ENCODE measurements at regions not wholly inside any gene's neighbourhood (a gene's known extent, or its start where the extent isn't known, plus 50 kb on each side); places are given as distances from the start of the nearest gene placed in this dataset.

DNA sequence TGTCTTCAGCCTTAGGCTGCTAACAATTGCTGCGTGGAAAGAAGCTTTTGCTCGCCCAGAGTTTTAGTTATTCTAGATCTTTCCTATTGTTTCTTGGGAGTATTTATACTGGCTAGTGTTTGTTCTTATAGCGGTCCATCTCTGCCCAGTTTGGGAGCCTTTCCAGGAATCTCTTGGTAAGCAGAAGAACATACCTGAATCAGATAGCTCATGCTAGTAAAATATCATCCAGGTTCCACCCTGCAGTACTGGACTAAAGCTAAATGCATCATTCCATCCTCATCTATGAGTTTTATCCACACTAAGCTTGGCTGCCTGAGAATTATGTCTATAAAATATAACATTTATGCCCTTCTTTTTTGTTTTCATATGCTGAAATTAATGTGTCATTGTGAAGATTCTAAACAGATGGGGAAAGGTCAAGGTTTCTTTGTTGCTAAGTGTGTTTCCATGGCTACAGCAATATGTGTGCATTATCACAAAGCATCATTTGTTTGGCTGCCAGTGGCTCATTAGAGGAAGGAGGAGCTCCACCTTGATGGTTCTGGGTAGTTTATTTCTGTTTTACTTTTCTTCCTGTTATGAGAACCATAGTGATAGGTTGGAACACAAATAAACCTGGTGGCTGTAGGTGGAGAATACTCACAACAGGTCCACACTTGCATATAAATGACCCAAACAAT lies 182.8 kb downstream of the PIK3C3 start:
- no peak for DNase-seq

DNA sequence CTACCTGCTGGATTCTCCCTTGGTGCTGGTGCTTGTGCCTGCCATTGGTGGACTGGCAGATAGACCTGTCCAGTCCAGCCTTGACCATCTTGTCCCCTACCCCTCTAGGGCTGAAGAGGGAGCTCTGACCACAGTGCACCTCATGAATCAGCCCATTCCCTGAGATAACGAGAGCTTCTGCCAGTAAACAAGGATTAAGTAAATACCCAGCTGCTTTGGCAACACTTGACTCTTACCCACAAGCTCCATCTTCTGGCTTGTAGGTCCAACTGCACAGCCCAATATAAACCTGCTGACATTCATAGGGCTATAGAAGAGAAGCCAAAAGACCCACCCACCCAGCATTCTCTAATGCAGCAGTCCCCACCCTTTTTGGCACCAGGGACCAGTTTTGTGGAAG lies 186.4 kb downstream of the PIK3C3 start:
- DNase-seq: no peak

DNA sequence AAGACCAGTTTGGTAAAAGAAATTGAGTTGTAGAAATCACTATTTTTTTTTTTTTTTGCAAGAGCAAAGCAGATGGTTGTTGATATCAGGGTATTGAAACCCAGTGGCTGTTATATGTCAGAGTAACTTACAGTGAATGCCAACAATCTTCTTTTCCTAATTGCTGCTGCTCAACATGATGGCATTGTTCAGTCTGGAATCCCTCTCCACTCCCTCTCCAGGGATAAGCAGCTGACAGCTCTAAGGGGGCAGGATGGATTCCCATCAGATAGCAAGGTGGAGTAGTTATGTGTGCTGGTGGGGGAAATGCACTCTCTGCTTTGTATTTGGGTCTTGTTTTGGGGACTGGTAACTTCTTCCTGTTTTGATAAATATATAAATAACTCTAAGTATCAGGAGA lies 200.0 kb downstream of the PIK3C3 start:
- no peak for DNase-seq

DNA sequence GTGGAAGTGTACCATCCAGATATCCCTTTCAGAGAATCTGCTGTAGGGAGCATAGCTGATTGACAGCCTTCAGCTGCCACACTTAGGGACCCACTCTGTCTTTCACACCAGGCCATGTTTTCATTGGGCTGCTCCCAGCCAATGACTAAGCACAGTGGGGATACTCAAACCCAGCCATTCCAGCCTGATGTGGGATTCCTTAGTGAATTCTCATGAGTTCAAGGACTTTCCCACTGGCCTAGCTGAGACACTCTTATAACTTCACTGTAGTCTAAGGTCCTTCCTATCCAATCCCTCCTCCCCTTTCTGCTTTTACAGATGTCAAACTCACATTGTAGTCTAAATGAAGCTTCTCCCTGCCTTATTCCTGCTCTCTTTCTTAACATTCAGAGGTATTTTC lies 201.2 kb downstream of the PIK3C3 start:
- no peak for DNase-seq

DNA sequence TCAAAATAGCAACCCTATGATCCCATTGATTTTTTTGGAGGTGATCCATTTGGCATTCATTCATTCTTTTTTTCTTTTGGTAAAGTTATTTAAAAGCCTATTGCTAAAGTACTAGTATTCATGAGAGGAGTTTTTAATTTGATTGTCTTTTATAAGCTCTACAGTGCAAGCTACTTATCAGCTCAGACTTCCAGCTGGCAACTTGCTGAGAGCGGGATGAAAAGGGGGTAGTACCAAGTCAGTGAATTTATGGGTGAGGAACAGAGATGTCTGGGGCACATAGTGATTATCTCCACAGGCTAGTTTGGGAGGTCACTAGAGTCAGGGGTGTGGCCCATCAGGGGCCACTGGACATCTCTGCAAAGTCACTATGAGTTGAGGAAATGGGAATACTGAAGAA lies 202.4 kb downstream of the PIK3C3 start:
- DNase-seq: no peak

DNA sequence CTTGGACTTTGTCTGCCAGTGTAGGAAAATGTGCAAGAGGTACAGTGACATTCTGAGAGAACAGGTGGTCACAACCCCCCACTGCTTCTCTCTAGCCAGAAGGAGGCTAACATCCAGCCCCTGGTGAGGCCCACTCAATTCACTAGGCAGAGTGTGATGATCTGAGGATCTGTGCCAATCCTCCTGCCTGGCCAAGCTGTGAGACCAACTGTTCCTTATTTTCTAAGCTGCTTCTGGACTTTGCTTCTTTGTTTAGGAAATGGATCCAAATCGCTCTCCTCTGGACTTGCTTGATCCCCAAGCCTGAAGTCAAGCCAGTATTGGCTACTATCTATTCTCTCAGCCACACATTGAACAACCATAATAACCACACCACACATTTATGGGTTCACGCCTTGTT lies 202.8 kb downstream of the PIK3C3 start:
- DNase-seq: no peak

DNA sequence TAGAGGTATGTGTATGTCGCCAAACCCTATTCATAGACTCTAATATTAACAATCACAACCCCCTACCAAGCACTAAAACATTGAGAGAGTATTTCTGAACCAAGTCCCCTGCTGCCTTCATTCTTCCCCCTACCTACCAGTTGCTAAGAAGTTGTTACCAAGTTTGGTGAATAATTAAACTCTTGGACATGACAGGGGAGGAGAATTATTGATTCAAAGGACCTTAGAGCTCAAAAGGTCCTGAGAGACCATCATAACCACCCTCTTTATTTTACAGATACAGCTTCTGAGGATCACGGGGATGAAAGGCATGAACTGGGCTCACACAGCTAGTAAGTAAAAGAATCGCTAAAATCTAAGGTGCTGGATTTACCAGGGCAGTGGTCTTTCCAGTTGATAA lies 204.1 kb downstream of the PIK3C3 start:
- no peak for DNase-seq

DNA sequence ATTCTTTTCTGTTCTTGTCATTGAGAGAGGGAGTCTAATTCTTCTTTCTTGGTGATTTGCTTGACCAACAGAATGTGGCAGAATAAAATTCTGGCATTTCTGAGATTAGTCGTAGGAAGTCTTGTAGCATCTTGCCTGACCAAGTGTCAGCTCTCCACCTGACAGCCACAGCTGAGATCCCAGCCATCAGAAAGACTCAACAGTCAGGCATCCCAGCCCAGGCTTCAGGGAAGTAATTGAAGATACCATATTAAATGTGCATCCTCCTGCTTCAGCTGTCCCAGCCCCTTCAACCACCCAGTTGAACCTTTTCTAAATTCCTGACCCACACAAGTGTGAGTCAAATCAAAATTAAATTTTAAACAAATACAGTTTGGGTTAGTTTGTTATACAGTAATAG lies 208.3 kb downstream of the PIK3C3 start:
- DNase-seq: no peak

DNA sequence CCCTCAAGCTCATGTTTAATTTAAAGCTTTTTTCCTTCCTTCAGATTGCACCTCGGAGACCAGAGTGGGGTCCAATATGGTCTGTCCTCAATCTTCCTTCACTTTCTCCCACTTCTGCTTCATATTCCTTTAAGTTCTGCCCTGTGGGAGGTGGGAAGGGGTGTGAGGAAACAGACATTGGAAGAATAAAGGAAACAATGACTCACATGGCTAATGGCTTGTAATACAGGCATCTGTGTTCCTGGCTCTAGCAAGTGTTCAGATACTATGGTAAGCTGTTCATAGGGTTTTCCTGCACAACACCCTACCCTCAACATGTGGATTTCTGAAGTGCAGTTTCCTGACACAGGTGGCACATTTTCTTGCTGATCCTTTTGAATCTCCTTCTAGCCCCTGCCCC lies 209.5 kb downstream of the PIK3C3 start:
- DNase-seq: no peak

DNA sequence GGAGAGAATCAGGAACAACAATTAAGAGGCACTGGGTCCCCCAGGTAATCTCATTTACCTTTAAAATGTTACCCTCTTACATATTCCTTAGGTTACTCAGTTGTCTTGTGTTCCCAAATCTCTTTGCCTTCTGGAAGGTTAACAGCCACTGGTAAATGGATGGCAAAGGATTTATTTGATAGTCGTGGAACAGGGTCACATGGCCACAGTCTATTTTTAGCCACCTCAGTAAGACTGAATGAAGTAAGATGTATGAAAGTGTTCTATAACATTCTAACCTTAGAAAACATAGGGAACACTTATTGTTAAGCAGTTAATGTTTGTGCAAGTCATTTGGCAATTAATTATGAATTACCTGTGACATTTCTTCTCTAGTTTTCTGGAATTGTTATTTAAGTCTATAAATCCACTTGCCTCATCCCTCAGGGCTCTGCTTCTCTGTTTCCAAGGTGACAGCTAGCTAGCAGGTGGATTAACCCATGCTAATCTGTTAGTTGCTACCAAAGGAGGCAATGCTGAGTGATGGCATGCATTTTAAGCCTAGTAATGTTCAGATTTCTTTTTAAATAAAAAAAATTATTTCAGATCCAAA lies 211.0 kb downstream of the PIK3C3 start:
- no peak for DNase-seq

DNA sequence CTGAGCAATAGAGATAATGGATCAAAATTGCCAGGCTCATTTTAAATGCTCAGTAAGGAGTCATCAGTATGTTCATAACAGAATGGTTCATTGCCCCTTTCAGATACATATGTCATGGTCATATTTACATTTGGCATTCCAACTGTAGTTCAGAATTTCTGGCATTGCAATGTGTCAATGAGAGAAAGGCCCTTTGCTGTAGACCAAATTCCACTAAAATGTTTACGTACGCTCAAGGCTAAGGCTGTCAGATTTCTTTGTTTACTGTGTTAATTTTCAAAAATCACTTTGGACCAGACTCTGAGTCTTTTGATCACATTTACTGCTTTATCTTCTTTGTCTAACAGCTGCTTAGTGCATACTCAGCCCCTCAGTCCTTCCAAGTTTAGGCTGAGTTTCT lies 213.5 kb downstream of the PIK3C3 start:
- DNase-seq: no peak

DNA sequence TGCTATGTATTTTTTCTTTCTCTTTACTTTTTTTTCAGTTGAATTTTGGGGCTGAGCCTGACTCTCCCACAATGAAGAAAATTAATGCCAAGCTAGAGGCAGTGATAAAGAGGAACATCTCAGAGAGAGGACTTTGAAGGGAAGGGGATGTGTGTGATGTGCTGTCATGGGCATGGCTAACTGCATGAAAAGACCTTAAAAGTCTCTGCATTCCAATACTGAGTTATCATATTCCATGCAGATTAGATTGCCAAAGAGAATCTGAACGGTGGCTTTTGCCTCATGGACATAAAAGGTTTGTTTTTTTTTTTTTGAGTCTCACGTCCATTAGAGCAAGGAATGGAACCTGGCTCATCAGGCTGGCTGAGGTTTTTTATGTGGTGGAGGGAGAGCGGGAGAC lies 213.9 kb downstream of the PIK3C3 start:
- no peak for DNase-seq

DNA sequence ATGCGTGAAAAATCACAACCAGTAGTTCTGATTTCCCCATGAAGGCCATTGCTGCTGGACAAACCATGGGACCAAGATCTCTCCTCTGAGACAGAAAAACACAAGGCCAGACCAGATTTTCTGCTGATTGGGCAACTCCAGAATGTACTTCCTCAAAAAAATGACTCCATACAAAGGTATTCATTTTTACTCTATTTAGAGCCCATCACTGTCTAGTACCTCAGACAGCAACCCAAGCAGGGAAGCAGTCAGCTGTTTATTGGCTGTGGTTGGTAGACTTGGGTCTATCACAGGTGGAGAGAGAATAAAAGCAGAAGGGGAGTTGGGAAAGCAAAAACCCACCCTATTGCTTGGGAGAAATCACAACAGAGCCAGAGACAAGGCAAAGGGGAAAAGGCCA lies 219.9 kb downstream of the PIK3C3 start:
- no peak for DNase-seq

DNA sequence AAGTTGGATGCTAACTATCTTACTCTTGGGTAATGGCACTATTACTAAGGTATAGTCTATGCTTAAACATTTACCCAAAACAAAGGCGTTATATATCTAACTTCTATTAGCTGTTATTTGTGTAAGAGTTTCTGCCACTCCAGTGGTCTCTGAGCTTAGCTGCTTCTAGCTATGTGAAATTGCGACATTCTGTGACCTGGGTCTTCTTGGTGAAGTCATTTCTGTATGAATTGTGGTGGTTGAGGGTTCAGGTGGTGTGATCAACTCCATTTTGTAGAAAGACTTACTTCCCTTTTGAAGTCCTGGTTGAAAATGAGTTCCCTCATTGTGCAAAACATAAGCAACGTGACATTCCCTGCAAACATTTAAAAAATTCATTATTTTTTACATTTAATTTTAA lies 221.6 kb downstream of the PIK3C3 start:
- DNase-seq: no peak

DNA sequence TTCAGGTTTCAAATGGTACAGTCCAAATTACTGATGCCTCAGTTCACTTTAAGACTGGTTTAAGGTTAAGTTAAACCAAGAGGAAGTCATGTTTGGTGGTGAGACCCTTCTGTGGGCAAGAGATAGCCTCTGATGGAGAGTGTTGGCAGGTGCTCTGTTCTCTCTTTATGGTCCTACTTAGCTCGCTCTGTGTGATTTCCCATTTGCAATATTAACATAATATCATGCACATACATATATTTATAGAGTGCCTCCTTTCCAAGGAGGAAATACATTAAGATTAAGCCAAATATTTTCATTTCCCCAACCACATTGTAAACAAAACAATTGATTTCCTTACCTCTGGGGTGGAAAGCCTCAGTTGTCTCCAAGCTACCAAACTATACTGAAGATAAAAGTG lies 222.4 kb downstream of the PIK3C3 start:
- no peak for DNase-seq

DNA sequence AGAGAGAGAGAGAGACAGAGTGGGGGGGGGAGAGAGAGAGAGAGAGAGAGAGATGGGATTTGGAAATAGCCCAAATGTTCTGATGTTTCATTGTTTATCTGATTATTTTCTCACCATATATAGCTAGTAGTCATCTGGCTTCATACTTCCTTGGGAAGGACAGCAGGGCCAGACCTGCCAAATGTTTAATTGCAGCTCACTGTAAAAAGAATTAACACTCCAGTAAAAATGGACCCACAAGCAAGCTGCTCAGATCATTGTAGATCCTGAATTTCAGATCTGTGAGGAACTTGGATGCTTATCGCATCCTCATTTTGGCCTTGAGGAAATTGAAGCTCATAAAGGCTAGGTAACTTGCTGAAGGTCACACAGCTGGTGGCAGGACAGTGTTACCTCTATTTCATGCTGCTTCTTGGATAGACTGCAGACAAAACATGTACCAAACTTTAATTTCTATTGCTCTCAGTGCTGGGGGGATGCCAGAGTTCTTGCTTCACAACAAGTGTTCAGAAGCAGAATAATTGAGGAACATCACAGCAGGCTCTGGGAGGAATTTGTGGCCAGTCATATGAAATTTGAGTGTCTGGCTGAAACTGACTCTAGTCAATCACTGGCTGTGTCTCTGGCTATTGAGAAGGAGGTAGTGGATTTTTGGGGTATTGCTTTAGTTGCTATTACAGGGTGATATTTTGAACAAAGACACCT lies 223.5 kb downstream of the PIK3C3 start:
- DNase-seq: no peak

DNA sequence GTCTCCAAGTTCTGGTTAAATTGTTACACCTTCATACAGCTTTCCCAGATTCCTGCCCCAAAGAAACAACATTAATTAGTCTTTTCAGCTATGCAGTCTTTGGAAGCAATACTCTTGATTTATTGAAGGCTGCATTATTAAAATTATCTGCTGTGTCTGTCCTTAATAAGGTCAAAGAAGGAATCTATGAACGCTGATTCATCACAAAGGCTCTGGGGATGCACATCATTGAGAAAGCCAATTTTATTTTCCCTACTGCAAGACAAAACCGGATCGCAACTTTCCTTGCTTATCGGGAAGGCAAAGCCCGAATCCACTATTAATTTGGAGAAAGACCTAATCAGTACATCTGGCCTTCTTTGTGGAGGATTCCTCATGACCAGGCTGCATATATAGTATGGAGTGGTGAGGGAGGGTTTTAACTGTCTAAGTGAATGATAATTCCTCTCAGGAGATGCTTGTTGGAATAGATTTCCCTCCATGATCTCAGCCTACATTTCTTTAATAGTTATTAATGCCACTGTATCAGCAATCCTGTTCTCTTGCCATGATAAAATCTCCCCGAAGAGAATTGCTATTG lies 224.6 kb downstream of the PIK3C3 start:
- DNase-seq: no peak

DNA sequence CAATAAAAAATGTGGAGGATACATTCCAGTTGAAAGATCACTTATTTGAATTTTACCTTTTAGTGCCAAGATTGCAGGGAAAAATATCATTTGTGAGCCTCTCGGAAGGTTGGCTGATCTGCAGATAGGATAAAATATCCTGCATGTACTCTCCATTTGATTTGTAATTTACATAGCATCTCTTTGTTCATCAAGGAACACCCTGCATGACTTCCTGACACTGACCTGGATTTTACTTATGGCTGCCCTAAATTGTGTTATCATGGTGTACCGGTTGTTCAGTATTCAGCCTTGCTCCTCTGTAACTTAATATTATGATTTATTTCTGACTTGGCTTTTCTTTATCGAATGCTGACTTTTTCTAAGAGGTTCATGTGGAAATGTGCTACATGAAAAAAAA lies 226.4 kb downstream of the PIK3C3 start:
- DNase-seq: no peak

DNA sequence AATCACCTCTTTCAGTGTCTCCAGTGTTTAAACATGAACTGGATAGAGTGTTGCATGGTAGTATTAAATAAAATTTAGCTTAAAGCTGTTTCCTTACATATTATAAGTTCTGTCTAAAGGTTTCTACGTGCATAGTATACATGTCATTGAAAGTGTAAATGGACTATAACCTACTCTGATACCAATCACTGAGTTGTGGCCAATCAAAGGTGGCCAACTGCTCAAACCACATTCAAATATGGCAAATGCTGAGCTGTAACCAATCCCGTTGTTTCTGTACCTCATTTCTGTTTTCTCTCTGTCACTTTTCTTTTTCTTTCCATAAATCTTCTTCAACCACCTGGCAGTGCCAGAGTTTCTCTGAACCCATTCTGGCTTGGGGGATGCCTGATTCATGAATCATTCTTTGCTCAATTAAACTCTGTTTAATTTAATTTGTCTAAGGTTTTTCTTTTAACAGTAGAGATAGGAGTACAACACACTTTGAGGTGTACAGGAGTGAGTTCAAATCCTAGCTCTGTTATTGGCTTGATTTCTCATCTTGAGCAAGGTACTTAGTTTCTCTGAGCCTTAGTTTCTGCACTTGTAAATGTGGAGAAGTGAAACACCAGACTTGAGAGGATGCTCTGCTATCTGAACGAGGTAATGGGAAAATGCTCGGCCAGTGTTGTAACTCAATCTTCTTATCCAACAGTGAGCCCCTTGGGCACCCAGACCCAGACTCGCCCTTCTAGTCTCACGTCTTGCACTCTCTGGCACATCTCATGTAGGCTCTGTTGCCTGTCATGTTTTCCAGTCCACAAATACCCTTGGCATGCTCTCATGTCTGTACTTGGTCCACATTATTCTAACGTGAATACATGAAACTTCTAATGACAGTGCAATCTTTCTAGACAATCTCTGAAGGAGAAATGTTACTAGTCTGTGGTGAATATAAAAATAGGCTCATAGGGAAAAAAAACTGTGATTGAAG lies 228.0 kb downstream of the PIK3C3 start:
- no peak for DNase-seq

DNA sequence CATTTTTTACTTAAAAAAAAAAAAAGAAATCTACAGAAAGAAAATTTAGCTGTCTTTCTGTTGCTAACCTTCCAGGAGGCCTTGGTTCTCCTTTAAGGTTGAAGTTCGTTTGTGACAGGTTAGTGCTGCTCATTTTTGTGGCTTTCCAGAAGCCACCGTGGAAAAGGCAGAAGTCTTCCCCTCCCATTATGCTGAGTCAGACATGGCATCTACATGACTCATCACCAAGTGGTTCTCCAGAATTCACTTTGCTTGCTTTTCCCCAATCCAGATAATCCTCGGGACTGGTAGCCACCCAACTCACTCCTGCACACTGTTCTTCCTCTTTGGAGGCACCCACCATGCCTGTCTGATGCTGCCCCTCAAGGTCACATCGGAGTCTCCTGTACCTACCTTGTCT lies 228.7 kb downstream of the PIK3C3 start:
- no peak for DNase-seq

DNA sequence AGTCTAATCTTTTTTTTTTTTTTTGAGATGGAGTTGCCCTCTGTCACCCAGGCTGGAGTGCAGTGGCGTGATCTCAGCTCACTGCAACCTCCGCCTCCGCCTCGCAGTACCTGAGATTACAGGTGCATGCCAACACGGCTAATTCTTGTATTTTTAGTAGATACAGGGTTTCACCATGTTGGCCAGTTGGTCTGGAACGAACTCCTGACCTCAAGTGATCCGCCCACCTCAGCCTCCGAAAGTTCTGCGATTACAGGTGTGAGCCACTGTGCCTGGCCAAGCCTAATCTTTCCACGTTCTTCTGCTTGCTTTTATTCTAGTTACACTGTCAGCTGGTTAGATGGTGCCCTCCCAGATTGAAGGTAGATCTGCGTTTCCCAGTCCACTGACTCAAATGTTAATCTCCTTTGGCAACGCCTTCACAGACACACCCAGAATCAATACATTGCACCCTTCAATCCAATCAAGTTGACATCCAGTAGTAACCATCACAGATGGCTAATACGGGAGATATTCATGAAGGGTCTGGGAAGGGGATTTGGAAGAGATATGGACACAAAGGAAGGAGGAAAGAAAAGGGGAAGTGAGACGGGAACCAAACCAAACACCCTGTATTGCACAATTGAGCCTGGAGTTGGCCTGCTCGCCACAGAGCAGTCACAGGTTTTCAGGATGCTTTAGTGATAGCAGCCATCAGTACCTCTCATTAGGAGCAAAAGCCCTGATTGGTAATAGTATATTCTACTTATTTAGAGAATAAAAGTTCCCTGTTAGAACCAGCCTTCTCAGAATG lies 229.8 kb downstream of the PIK3C3 start:
- DNase-seq: no peak

DNA sequence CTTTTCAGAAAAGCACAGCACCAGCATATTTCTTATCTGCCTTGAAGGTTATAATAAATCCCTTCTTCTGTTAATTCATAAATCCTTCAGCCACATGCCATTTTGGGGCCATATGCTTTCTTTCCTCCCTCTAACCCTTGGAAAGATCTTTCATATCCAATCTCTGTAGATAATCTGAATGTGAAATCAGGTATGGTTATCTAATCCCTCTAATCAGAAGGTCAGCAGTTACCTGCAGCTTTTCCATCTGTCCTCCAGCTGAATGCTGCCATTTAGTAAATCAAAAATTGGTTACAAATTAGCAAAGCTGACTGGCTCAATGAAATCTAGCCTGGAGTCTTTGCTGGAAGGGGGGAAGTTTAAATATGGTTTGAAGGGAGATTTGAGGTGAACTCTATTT lies 230.5 kb downstream of the PIK3C3 start:
- DNase-seq: no peak
